Nephron (organoid): ENCODE measurements at regions not wholly inside any gene's neighbourhood (a gene's known extent, or its start where the extent isn't known, plus 50 kb on each side); places are given as distances from the start of the nearest gene placed in this dataset.

Experiments used
- H3K27ac Mint-ChIP-seq, 3 experiments: 2 replicates each; pipeline ENCODE4 v1.8.0; 2020; ENCODE audit warnings: mixed read lengths in 3 of 3, mild to moderate bottlenecking in 2 of 3, moderate library complexity in 1 of 3
- H3K27me3 Mint-ChIP-seq: 2 replicates; pipeline ENCODE4 v1.8.0; 2021; ENCODE audit warnings: low read depth, mild to moderate bottlenecking, moderate library complexity, mixed read lengths
- H3K36me3 Mint-ChIP-seq: 2 replicates; pipeline ENCODE4 v1.8.0; 2020; ENCODE audit warnings: low read depth, mixed read lengths
- H3K4me1 Mint-ChIP-seq: 2 replicates; pipeline ENCODE4 v1.8.0; 2020; ENCODE audit warnings: mixed read lengths
- H3K4me3 Mint-ChIP-seq, 3 experiments: 2 replicates each; pipeline ENCODE4 v1.8.0; 2020; ENCODE audit warnings: mild to moderate bottlenecking in 3 of 3, mixed read lengths in 3 of 3, moderate library complexity in 2 of 3
- H3K9me3 Mint-ChIP-seq: 2 replicates; pipeline ENCODE4 v1.8.0; 2020; ENCODE audit warnings: mixed read lengths
- CTCF ChIP-seq, 3 experiments: fragments of 200-600 bp; sonication (generic); IDR thresholded peaks; one replicate each; pipeline ENCODE4 v1.5.0; 2021; ENCODE audit warnings: antibody characterized with exemption in 3 of 3; ENCODE audit not compliant: unreplicated experiment in 3 of 3

GRCh38 chr12:59168647-59169046, 248.3 kb upstream of the LRIG3 start:
- no peak for TF ChIP-seq CTCF (IDR thresholded peaks at IDR 0.05; ENCODE audit: unreplicated experiment in 3 of 3)

GRCh38 chr12:59166457-59166856, 246.2 kb upstream of the LRIG3 start:
- Mint-ChIP-seq H3K27me3 (no peaks in the 10 kb centered on the region), H3K4me1 (peaks cover 17% of the 10 kb centered on the region), H3K27ac (peak overlapping the region; percentile 8 to 50 (median 27)), H3K36me3 (no peaks in the 10 kb centered on the region), H3K9me3 (no peaks in the 10 kb centered on the region), H3K4me3 (no peak overlapping the region)
- no peak for TF ChIP-seq CTCF (IDR thresholded peaks at IDR 0.05; ENCODE audit: unreplicated experiment in 3 of 3)

More at GRCh38 chr12:59168647-59169046, 248.3 kb upstream of the LRIG3 start:
- Mint-ChIP-seq H3K36me3 (no peaks in the 10 kb centered on the region), H3K27me3 (no peaks in the 10 kb centered on the region), H3K27ac (peak overlapping the region in 1 of 3 experiments; percentile 20), H3K9me3 (no peaks in the 10 kb centered on the region), H3K4me1 (peaks cover 17% of the 10 kb centered on the region), H3K4me3 (no peak overlapping the region)

- Mint-ChIP-seq H3K36me3 (no peaks in the 10 kb centered on the region), H3K9me3 (no peaks in the 10 kb centered on the region), H3K27me3 (no peaks in the 10 kb centered on the region), H3K4me3 (no peak overlapping the region), H3K27ac (peak overlapping the region in 2 of 3 experiments; percentile 21 to 47), H3K4me1 (peaks cover 17% of the 10 kb centered on the region)
- TF ChIP-seq CTCF (IDR thresholded peaks at IDR 0.05; ENCODE audit: unreplicated experiment in 3 of 3), result peak; percentile 34 to 63 (median 46)
Observed at GRCh38 chr12:59164991-59165718, 244.9 kb upstream of the LRIG3 start.

GRCh38 chr12:59164226-59164625, 243.9 kb upstream of the LRIG3 start:
- no peaks in the 10 kb centered on the region for H3K9me3 Mint-ChIP-seq

GRCh38 chr12:59158681-59159080, 238.4 kb upstream of the LRIG3 start:
- H3K27me3 Mint-ChIP-seq, result no peaks in the 10 kb centered on the region
- peaks cover 7% of the 10 kb centered on the region for H3K9me3 Mint-ChIP-seq
- H3K27ac Mint-ChIP-seq, result no peak overlapping the region
- no peak for TF ChIP-seq CTCF (IDR thresholded peaks at IDR 0.05; ENCODE audit: unreplicated experiment in 3 of 3)
- peaks cover 4% of the 10 kb centered on the region for H3K36me3 Mint-ChIP-seq
- no peaks in the 10 kb centered on the region for H3K4me1 Mint-ChIP-seq
- no peak overlapping the region for H3K4me3 Mint-ChIP-seq

More at GRCh38 chr12:59164226-59164625, 243.9 kb upstream of the LRIG3 start:
- Mint-ChIP-seq H3K27me3 (no peaks in the 10 kb centered on the region), H3K27ac (no peak overlapping the region), H3K4me3 (no peak overlapping the region), H3K4me1 (peaks cover 17% of the 10 kb centered on the region), H3K36me3 (no peaks in the 10 kb centered on the region)
- no peak for TF ChIP-seq CTCF (IDR thresholded peaks at IDR 0.05; ENCODE audit: unreplicated experiment in 3 of 3)

- no peak for TF ChIP-seq CTCF (IDR thresholded peaks at IDR 0.05; ENCODE audit: unreplicated experiment in 3 of 3)
- Mint-ChIP-seq H3K27ac (no peak overlapping the region), H3K36me3 (peaks cover 4% of the 10 kb centered on the region), H3K27me3 (no peaks in the 10 kb centered on the region), H3K9me3 (peaks cover 7% of the 10 kb centered on the region), H3K4me1 (no peaks in the 10 kb centered on the region), H3K4me3 (no peak overlapping the region)
Observed at GRCh38 chr12:59158066-59158465, 237.8 kb upstream of the LRIG3 start.
